ENCODE measurements at regions not wholly inside any gene's neighbourhood (a gene's known extent, or its start where the extent isn't known, plus 50 kb on each side); places are given as distances from the start of the nearest gene placed in this dataset.

- TF ChIP-seq GATA2 (IDR thresholded peaks at IDR 0.05; ENCODE audit: low read depth, low read length): no peak
- TF ChIP-seq GATA3 (IDR thresholded peaks at IDR 0.05; ENCODE audit: low read depth, low read length): no peak
Measured at GRCh38 chr13:91014696-91015095, 332.8 kb upstream of the MIR17HG start.

Data from SH-SY5Y (cell line).